Endothelial cell (in vitro differentiated cells): ENCODE measurements at regions not wholly inside any gene's neighbourhood (a gene's known extent, or its start where the extent isn't known, plus 50 kb on each side); places are given as distances from the start of the nearest gene placed in this dataset.

Experiments used
- DNase-seq: peaks from one replicate; pipeline ENCODE4 v3.0.0; 2021; ENCODE audit warnings: low spot score
- H3K27ac Mint-ChIP-seq: one replicate; pipeline ENCODE4 v1.8.0; 2021; ENCODE audit warnings: mixed read lengths, inconsistent platforms; ENCODE audit not compliant: unreplicated experiment
- H3K27me3 Mint-ChIP-seq: one replicate; pipeline ENCODE4 v1.8.0; 2021; ENCODE audit warnings: mild to moderate bottlenecking, moderate library complexity, mixed read lengths, inconsistent platforms; ENCODE audit not compliant: unreplicated experiment
- H3K36me3 Mint-ChIP-seq: one replicate; pipeline ENCODE4 v1.8.0; 2021; ENCODE audit warnings: mild to moderate bottlenecking, low read depth, mixed read lengths, inconsistent platforms; ENCODE audit not compliant: unreplicated experiment
- H3K4me1 Mint-ChIP-seq: one replicate; pipeline ENCODE4 v1.8.0; 2021; ENCODE audit warnings: mild to moderate bottlenecking, mixed read lengths, inconsistent platforms; ENCODE audit not compliant: unreplicated experiment
- H3K4me3 Mint-ChIP-seq: one replicate; pipeline ENCODE4 v1.8.0; 2021; ENCODE audit warnings: mild to moderate bottlenecking, mixed read lengths, inconsistent platforms; ENCODE audit not compliant: unreplicated experiment
- H3K9me3 Mint-ChIP-seq: one replicate; pipeline ENCODE4 v1.8.0; 2021; ENCODE audit warnings: mixed read lengths, inconsistent platforms; ENCODE audit not compliant: unreplicated experiment
- CTCF ChIP-seq: fragments of 200-600 bp; sonication (generic); IDR thresholded peaks from one replicate; pipeline ENCODE4 v1.5.0; 2021; ENCODE audit warnings: antibody characterized with exemption; ENCODE audit not compliant: unreplicated experiment

GRCh38 chr7:156105337-156106106 lies 293.3 kb upstream of the SHH start:
- H3K27ac Mint-ChIP-seq = no peak overlapping the region
- H3K9me3 Mint-ChIP-seq = no peaks in the 10 kb centered on the region
- H3K27me3 Mint-ChIP-seq = peaks cover 3% of the 10 kb centered on the region
- DNase-seq = no peak
- H3K4me3 Mint-ChIP-seq = no peak overlapping the region
- no peaks in the 10 kb centered on the region for H3K4me1 Mint-ChIP-seq
- TF ChIP-seq CTCF = no peak
- no peaks in the 10 kb centered on the region for H3K36me3 Mint-ChIP-seq

GRCh38 chr7:156104501-156105336 lies 292.5 kb upstream of the SHH start:
- Mint-ChIP-seq H3K36me3 (no peaks in the 10 kb centered on the region), H3K4me3 (no peak overlapping the region), H3K9me3 (no peaks in the 10 kb centered on the region), H3K27ac (no peak overlapping the region), H3K27me3 (peaks cover 3% of the 10 kb centered on the region), H3K4me1 (no peaks in the 10 kb centered on the region)
- DNase-seq = no peak
- no peak for TF ChIP-seq CTCF

- Mint-ChIP-seq H3K4me3 (no peak overlapping the region), H3K27ac (no peak overlapping the region), H3K9me3 (no peaks in the 10 kb centered on the region), H3K27me3 (peaks cover 3% of the 10 kb centered on the region), H3K36me3 (no peaks in the 10 kb centered on the region), H3K4me1 (no peaks in the 10 kb centered on the region)
- no peak for TF ChIP-seq CTCF
- no peak for DNase-seq
Observed at GRCh38 chr7:156102267-156102666, 290.0 kb upstream of the SHH start.

- H3K4me3 Mint-ChIP-seq = no peak overlapping the region
- no peaks in the 10 kb centered on the region for H3K4me1 Mint-ChIP-seq
- peaks cover 3% of the 10 kb centered on the region for H3K27me3 Mint-ChIP-seq
- H3K27ac Mint-ChIP-seq = no peak overlapping the region
- DNase-seq = no peak
- TF ChIP-seq CTCF = no peak
- H3K9me3 Mint-ChIP-seq = no peaks in the 10 kb centered on the region
- H3K36me3 Mint-ChIP-seq = no peaks in the 10 kb centered on the region
Observed at GRCh38 chr7:156101355-156101754, 289.1 kb upstream of the SHH start.

- no peak for TF ChIP-seq CTCF
- H3K27ac Mint-ChIP-seq = no peak overlapping the region
- H3K4me1 Mint-ChIP-seq = no peaks in the 10 kb centered on the region
- H3K36me3 Mint-ChIP-seq = no peaks in the 10 kb centered on the region
- H3K27me3 Mint-ChIP-seq = peaks cover 3% of the 10 kb centered on the region
- H3K4me3 Mint-ChIP-seq = no peak overlapping the region
- H3K9me3 Mint-ChIP-seq = no peaks in the 10 kb centered on the region
- DNase-seq = no peak
Observed at GRCh38 chr7:156100086-156100485, 287.8 kb upstream of the SHH start.
